ENCODE measurements at regions not wholly inside any gene's neighbourhood (a gene's known extent, or its start where the extent isn't known, plus 50 kb on each side); places are given as distances from the start of the nearest gene placed in this dataset.
"Not testable (repeated sequence)": the region's sequence is repeated elsewhere in the genome, so short reads cannot be mapped to it uniquely, and the experiment has no call there.

DNA sequence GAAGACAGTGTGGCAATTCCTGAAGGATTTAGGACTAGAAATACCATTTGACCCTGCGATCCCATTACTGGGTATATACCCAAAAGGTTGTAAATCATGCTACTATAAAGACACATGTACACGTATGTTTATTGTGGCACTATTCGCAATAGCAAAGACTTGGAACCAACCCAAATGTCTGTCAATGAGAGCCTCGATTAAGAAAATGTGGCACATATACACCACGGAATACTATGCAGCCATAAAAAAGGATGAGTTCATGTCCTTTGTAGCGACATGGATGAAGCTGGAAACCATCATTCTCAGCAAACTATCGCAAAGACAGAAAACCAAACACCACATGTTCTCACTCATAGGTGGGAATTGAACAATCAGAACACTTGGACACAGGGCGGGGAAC lies 66.8 kb upstream of the VAMP7 start:
- TF ChIP-seq, protein P1, sequence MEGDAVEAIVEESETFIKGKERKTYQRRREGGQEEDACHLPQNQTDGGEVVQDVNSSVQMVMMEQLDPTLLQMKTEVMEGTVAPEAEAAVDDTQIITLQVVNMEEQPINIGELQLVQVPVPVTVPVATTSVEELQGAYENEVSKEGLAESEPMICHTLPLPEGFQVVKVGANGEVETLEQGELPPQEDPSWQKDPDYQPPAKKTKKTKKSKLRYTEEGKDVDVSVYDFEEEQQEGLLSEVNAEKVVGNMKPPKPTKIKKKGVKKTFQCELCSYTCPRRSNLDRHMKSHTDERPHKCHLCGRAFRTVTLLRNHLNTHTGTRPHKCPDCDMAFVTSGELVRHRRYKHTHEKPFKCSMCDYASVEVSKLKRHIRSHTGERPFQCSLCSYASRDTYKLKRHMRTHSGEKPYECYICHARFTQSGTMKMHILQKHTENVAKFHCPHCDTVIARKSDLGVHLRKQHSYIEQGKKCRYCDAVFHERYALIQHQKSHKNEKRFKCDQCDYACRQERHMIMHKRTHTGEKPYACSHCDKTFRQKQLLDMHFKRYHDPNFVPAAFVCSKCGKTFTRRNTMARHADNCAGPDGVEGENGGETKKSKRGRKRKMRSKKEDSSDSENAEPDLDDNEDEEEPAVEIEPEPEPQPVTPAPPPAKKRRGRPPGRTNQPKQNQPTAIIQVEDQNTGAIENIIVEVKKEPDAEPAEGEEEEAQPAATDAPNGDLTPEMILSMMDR (IDR thresholded peaks at IDR 0.05): not testable (repeated sequence)
- not testable (repeated sequence) for TF ChIP-seq POLR2A (IDR thresholded peaks at IDR 0.05)

Measured in prostate gland (tissue), 2 donors.